Prostate gland (tissue), 2 donors: ENCODE measurements at regions not wholly inside any gene's neighbourhood (a gene's known extent, or its start where the extent isn't known, plus 50 kb on each side); places are given as distances from the start of the nearest gene placed in this dataset.
"Not testable (repeated sequence)": the region's sequence is repeated elsewhere in the genome, so short reads cannot be mapped to it uniquely, and the experiment has no call there.

Experiments used
- DNase-seq: peaks from one replicate; pipeline ENCODE4 v3.0.0-alpha.2; 2019; ENCODE audit warnings: low spot score
- H3K27ac ChIP-seq, 2 donors: fragments of 200-600 bp; sonication (generic); 2 replicates each; pipeline ENCODE4 v1.5.1; 2017 to 2019
- H3K27me3 ChIP-seq: fragments of 200-600 bp; sonication (generic); replicated peaks from 2 replicates; pipeline ENCODE4 v1.5.1; 2019; ENCODE audit not compliant: insufficient read depth
- H3K36me3 ChIP-seq, 2 donors: fragments of 200-600 bp; sonication (generic); 1 replicate in 1 of 2; 2 replicates in 1 of 2; pipeline versions ENCODE4 v1.5.1 to v1.8.1; 2017 to 2019
- H3K4me1 ChIP-seq: fragments of 200-600 bp; sonication (generic); replicated peaks from 2 replicates; pipeline ENCODE4 v1.5.1; 2019
- H3K4me3 ChIP-seq, 2 donors: fragments of 200-600 bp; sonication (generic); 2 replicates each; pipeline ENCODE4 v1.5.1; 2017 to 2019
- H3K9me3 ChIP-seq: fragments of 200-600 bp; sonication (generic); 2 replicates; pipeline ENCODE4 v1.5.1; 2017
- POLR2A ChIP-seq: fragments of 450-650 bp; IDR thresholded peaks from one replicate; pipeline ENCODE4 v1.6.1; 2016; ENCODE audit warnings: antibody characterized with exemption, mild to moderate bottlenecking
- POLR2AphosphoS5 ChIP-seq: sonication (generic); formaldehyde crosslinking; IDR thresholded peaks from one replicate; pipeline ENCODE4 v1.6.1; 2017; ENCODE audit warnings: antibody characterized with exemption
- WGBS: methylation state at CpG from one replicate; pipeline ENCODE4 v1.1.5; 2018; 5-methylcytosine and 5-hydroxymethylcytosine counted together
- intact Hi-C: fragments of 100-400 bp; cut with DNase I; formaldehyde crosslinking; loops from one replicate; pipeline ENCODE4 v1.14.2; 2022
- TF ChIP-seq, protein P1 (sequence below), 4 experiments: fragments of 200-600 bp in 2 of 4; fragments of 450-650 bp in 2 of 4; sonication (generic) in 2 of 4; IDR thresholded peaks; 1 replicate in 3 of 4; 2 replicates in 1 of 4; pipeline ENCODE4 v1.5.1; 2016 to 2019; ENCODE audit warnings: antibody characterized with exemption in 4 of 4, mild to moderate bottlenecking in 2 of 4, moderate library complexity in 2 of 4

DNA sequence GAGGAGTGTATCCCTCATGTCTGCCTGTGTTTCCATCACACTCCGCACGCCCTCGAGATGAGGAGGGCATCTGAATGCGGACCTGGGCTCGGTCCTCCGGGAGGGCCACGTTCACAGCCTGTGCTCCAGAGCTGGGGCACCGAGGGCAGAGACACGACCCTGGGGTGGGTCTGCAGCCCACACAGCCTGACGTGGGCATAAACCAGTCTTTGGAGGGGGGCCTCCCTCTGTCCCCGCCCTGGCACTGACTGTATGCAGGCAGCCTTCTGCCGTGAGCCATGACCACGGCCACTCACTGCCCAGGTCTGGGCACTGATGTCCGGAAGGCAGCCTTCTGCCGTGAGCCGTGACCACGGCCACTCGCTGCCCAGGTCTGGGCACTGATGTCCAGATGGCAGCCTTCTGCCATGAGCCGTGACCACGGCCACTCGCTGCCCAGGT lies 1425.1 kb downstream of the BRD1 start:
- no peaks in the 10 kb centered on the region for H3K27me3 ChIP-seq
- WGBS: 96% methylated on average over 18 of the region's 21 CpGs
- no peaks in the 10 kb centered on the region for H3K4me1 ChIP-seq
- TF ChIP-seq POLR2A (no peak), POLR2AphosphoS5 (no peak)
- TF ChIP-seq, protein P1, sequence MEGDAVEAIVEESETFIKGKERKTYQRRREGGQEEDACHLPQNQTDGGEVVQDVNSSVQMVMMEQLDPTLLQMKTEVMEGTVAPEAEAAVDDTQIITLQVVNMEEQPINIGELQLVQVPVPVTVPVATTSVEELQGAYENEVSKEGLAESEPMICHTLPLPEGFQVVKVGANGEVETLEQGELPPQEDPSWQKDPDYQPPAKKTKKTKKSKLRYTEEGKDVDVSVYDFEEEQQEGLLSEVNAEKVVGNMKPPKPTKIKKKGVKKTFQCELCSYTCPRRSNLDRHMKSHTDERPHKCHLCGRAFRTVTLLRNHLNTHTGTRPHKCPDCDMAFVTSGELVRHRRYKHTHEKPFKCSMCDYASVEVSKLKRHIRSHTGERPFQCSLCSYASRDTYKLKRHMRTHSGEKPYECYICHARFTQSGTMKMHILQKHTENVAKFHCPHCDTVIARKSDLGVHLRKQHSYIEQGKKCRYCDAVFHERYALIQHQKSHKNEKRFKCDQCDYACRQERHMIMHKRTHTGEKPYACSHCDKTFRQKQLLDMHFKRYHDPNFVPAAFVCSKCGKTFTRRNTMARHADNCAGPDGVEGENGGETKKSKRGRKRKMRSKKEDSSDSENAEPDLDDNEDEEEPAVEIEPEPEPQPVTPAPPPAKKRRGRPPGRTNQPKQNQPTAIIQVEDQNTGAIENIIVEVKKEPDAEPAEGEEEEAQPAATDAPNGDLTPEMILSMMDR (IDR thresholded peaks at IDR 0.05): no peak
- no peak overlapping the region for H3K4me3 ChIP-seq
- H3K9me3 ChIP-seq: no peaks in the 10 kb centered on the region
- DNase-seq: no peak
- no peaks in the 10 kb centered on the region for H3K36me3 ChIP-seq
- no peak overlapping the region for H3K27ac ChIP-seq
- intact Hi-C loops: no loop called here

DNA sequence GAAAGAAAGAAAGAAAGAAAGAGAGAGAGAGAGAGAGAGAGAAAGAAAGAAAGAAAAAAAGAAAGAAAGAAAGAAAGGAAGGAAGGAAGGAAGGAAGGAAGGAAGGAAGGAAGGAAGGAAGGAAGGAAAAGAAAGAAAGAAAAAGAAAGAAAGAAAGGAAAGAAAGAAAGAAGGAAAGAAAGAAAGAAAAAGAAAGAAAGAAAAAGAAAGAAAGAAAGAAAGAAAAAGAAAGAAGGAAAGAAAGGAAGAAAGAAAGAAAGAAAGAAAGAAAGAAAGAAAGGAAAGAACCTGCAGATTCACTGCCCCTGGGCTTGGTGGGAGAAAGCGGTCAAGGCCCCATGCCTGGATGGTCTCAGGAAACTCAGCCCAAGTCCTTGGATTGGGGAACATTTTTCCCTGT lies 1426.2 kb downstream of the BRD1 start:
- H3K9me3 ChIP-seq, H3K4me3 ChIP-seq, intact Hi-C loops, H3K36me3 ChIP-seq, H3K27me3 ChIP-seq, DNase-seq, H3K27ac ChIP-seq, H3K4me1 ChIP-seq: not testable (repeated sequence)
- 90% methylated on average over 1 of the region's 1 CpG for WGBS

DNA sequence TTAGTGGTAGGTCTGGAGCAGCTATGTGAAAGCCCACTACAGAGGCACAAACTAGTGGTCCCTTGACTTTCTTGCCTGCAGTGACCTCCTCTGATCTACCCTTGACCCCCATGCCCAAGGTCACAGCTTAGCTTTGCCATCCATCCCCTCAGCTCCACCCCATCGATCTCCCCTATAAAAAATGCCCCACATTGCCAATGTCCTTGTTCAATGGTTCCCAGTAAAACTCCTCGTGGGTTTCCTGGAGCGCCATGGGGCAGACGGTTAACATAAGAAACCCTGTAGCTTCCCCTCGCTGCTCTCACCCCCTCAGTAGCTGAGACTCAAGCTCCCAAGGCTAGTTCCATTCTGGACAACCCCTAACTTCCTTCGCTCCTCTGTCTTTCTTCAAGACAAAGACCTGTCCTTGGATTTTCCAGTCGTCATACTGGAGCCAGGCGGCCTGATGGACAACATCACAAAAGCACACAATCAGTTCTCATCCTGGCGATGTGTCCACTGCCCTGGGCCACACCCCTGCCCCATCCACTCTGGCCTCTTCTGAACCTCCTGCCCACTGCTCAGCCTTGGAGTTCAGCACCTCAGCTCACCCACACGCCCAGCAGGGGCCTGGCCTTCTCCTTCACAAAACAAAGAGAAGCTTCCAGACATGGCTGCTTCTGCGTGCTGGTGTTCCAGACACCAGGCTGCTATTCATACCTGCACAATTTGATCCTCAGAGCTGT lies 1429.3 kb downstream of the BRD1 start:
- H3K36me3 ChIP-seq: no peaks in the 10 kb centered on the region
- TF ChIP-seq, protein P1 (IDR thresholded peaks at IDR 0.05): no peak
- TF ChIP-seq POLR2AphosphoS5 (no peak), POLR2A (no peak)
- H3K27me3 ChIP-seq: no peaks in the 10 kb centered on the region
- H3K27ac ChIP-seq: no peak overlapping the region
- H3K4me1 ChIP-seq: no peaks in the 10 kb centered on the region
- H3K9me3 ChIP-seq: no peaks in the 10 kb centered on the region
- no peak for DNase-seq
- no peak overlapping the region for H3K4me3 ChIP-seq
- intact Hi-C loops: loop anchor here (10.0 kb wide), 1 partner anchor 64 kb away; no protein-coding TSS in a partner anchor
- WGBS: 92% methylated on average over 11 of the region's 11 CpGs

DNA sequence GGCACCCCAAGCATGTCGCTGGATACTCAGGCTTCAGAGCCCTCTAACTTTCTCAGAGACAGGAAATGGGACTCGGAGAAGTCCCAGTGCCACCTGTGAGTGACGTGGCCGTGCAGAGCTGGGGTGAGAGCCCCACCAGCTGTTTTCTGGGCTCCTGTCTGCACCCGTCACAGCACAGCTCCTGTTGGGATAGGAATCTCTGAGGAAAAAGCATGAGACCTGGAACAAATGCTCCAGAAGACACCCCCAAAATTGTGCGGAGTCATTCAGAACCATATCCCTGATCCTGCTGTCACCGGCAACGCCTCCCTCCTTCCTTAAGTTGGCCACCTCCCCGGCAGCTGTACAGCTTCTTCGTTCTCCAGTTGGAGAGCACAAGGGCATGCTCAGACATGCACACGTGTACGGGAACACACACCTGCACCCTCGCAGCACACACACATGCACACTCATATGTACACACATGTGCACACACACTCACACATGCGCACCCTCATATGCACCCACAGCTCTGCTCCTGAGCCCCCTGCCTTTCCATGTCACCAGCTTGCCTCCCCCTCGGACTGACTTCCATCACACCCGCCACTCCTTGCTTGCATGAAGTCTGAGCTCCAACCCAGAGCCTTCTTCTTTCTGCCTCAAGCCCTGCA lies 1430.0 kb downstream of the BRD1 start:
- H3K4me1 ChIP-seq: no peaks in the 10 kb centered on the region
- H3K27me3 ChIP-seq: no peaks in the 10 kb centered on the region
- DNase-seq: no peak
- H3K4me3 ChIP-seq: no peak overlapping the region
- H3K36me3 ChIP-seq: no peaks in the 10 kb centered on the region
- H3K9me3 ChIP-seq: no peaks in the 10 kb centered on the region
- no peak overlapping the region for H3K27ac ChIP-seq
- WGBS: 83% methylated on average over 16 of the region's 16 CpGs
- TF ChIP-seq, protein P1 (IDR thresholded peaks at IDR 0.05): no peak
- TF ChIP-seq POLR2A (no peak), POLR2AphosphoS5 (no peak)
- intact Hi-C loops: loop anchor here (10.0 kb wide), 1 partner anchor 63 kb away; no protein-coding TSS in a partner anchor

DNA sequence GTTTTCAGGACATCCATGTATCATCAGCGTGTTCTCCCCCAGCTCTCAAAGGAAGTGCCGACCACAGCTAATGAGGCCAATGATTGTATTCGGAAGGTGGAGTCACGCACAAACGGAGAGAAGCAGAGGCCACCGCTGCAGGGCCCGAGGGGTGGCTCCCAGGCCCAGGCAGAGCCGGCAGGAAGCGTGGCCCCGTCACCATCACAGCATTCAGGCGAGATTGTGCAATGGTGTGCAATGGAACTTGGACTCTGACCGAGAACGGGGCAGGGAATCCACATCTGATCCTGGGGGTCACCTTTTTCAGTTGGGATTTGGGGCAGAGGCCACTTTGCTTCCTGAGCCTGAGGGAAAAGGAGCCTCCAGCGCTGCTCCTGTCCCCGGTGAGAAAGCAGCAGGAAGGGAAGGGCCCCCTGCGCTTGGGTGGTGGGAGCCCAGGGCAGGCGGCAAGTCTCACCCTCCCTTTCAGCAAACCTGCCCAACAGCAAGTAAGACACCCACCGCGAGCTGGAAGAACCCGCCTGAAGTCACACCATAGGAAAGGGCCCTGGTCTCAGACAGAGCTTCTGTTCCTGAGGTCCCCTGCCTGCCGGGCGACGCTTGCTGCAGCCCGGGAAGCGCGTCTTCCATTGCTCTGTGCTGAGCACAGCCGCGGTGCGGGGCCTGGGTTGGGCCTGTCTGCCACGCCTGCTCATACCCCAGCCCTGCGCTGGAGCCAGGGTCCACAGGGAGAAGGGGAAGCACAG lies 1430.7 kb downstream of the BRD1 start:
- Histone ChIP-seq H3K36me3 (no peaks in the 10 kb centered on the region), H3K4me3 (no peak overlapping the region), H3K4me1 (no peaks in the 10 kb centered on the region), H3K27ac (no peak overlapping the region), H3K27me3 (no peaks in the 10 kb centered on the region), H3K9me3 (no peaks in the 10 kb centered on the region)
- WGBS: 89% methylated on average over 31 of the region's 31 CpGs
- intact Hi-C loops: loop anchor here (10.0 kb wide), 1 partner anchor 62 kb away; no protein-coding TSS in a partner anchor
- no peak for DNase-seq
- TF ChIP-seq, protein P1 (IDR thresholded peaks at IDR 0.05): no peak
